ENCODE measurements at regions not wholly inside any gene's neighbourhood (a gene's known extent, or its start where the extent isn't known, plus 50 kb on each side); places are given as distances from the start of the nearest gene placed in this dataset.

- no peak for TF ChIP-seq CTCF (IDR thresholded peaks at IDR 0.05)
- TF ChIP-seq POLR2A (IDR thresholded peaks at IDR 0.05): no peak
Observed at GRCh38 chr4:29983890-29984289, 736.3 kb upstream of the PCDH7 start.

Measured in body of pancreas (tissue), 4 donors.